IMR-90 (cell line): ENCODE measurements at regions not wholly inside any gene's neighbourhood (a gene's known extent, or its start where the extent isn't known, plus 50 kb on each side); places are given as distances from the start of the nearest gene placed in this dataset.

Experiments
- BHLHE40 ChIP-seq: fragments of 150-350 bp; IDR thresholded peaks from 2 replicates; pipeline ENCODE4 v1.6.1; 2016; ENCODE audit warnings: mild to moderate bottlenecking, low read depth, low read length
- CEBPB ChIP-seq: IDR thresholded peaks from 2 replicates; pipeline ENCODE4 v1.6.1; 2012; ENCODE audit warnings: low read depth, low read length, improper control_type of control experiment
- ELK1 ChIP-seq: fragments of 150-350 bp; IDR thresholded peaks from 2 replicates; pipeline ENCODE4 v1.6.1; 2016; ENCODE audit warnings: low read depth, mild to moderate bottlenecking, low read length, moderate library complexity, borderline replicate concordance
- FOS ChIP-seq: fragments of 150-350 bp; IDR thresholded peaks from 2 replicates; pipeline ENCODE4 v1.6.1; 2016; ENCODE audit warnings: low read depth, low read length
- MAFK ChIP-seq: IDR thresholded peaks from 2 replicates; pipeline ENCODE4 v1.6.1; 2012; ENCODE audit warnings: low read depth, low read length, improper control_type of control experiment
- MAZ ChIP-seq: IDR thresholded peaks from 2 replicates; pipeline ENCODE4 v1.6.1; 2012; ENCODE audit warnings: low read depth, mild to moderate bottlenecking, low read length, improper control_type of control experiment, moderate library complexity, borderline replicate concordance
- MXI1 ChIP-seq: IDR thresholded peaks from 2 replicates; pipeline ENCODE4 v1.6.1; 2012; ENCODE audit warnings: low read depth, mild to moderate bottlenecking, low read length, moderate library complexity, borderline replicate concordance
- POLR2A ChIP-seq: IDR thresholded peaks from 2 replicates; pipeline ENCODE4 v1.6.1; 2012; ENCODE audit warnings: mild to moderate bottlenecking, low read depth, low read length
- RAD21 ChIP-seq: IDR thresholded peaks from 2 replicates; pipeline ENCODE4 v1.6.1; 2012; ENCODE audit warnings: low read length, improper control_type of control experiment
- RCOR1 ChIP-seq: IDR thresholded peaks from 2 replicates; pipeline ENCODE4 v1.6.1; 2012; ENCODE audit warnings: mild to moderate bottlenecking, low read length, improper control_type of control experiment; ENCODE audit not compliant: insufficient replicate concordance
- RFX5 ChIP-seq: IDR thresholded peaks from 2 replicates; pipeline ENCODE4 v1.8.0; 2012; ENCODE audit warnings: low read depth, mild to moderate bottlenecking, low read length, moderate library complexity
- SMC3 ChIP-seq: fragments of 150-350 bp; IDR thresholded peaks from 2 replicates; pipeline ENCODE4 v1.6.1; 2016; ENCODE audit warnings: low read depth, mild to moderate bottlenecking, antibody characterized with exemption, low read length, moderate library complexity
- TF ChIP-seq, protein P1 (sequence below): conservative IDR thresholded peaks from 2 replicates; pipeline ENCODE4 v1.5.1; 2012; ENCODE audit warnings: mild to moderate bottlenecking, low read depth, low read length, improper control_type of control experiment
- TF ChIP-seq, protein P2 (sequence below): fragments of 150-350 bp; IDR thresholded peaks from 2 replicates; pipeline ENCODE4 v1.6.1; 2017; ENCODE audit warnings: mild to moderate bottlenecking, antibody characterized with exemption, low read length, low read depth

DNA sequence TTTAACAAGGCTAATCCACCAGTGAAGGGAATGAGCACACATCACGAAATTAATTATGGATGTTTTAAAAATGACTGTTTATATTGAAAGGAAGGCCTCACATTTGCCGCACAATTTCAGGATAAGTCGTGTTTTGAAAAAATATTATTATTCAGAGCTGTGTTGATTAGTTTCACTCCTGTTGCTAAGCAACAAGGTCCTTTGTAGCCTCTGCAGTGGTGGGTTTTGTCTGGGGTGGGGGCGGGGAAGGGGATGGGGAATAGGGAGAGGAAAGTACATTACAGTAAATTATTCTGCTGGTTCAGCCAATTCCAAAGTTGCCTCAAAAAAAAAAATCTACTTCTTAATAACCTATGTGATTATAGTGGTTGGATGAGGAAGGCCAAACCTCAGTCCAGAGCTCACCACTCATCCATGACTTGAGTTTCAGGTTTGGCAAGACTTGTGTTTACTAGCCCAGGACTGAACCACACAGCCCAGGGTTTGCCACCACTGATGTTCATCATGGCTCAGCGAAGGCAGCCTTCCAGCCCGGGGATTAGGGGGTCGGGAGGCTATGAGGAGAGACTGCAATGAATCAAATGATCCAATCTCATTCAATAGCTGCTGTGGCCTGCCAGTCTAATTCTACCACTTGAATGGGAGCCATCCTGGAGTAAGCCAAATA is 162.5 kb upstream of the ATP6AP2 start:
- no peak for TF ChIP-seq RFX5
- TF ChIP-seq, protein P1, sequence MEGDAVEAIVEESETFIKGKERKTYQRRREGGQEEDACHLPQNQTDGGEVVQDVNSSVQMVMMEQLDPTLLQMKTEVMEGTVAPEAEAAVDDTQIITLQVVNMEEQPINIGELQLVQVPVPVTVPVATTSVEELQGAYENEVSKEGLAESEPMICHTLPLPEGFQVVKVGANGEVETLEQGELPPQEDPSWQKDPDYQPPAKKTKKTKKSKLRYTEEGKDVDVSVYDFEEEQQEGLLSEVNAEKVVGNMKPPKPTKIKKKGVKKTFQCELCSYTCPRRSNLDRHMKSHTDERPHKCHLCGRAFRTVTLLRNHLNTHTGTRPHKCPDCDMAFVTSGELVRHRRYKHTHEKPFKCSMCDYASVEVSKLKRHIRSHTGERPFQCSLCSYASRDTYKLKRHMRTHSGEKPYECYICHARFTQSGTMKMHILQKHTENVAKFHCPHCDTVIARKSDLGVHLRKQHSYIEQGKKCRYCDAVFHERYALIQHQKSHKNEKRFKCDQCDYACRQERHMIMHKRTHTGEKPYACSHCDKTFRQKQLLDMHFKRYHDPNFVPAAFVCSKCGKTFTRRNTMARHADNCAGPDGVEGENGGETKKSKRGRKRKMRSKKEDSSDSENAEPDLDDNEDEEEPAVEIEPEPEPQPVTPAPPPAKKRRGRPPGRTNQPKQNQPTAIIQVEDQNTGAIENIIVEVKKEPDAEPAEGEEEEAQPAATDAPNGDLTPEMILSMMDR: no peak
- no peak for TF ChIP-seq CEBPB
- no peak for TF ChIP-seq POLR2A
- TF ChIP-seq RAD21: no peak
- TF ChIP-seq, protein P2, sequence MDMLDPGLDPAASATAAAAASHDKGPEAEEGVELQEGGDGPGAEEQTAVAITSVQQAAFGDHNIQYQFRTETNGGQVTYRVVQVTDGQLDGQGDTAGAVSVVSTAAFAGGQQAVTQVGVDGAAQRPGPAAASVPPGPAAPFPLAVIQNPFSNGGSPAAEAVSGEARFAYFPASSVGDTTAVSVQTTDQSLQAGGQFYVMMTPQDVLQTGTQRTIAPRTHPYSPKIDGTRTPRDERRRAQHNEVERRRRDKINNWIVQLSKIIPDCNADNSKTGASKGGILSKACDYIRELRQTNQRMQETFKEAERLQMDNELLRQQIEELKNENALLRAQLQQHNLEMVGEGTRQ: no peak
- TF ChIP-seq MXI1: no peak
- no peak for TF ChIP-seq SMC3
- TF ChIP-seq MAFK: no peak
- no peak for TF ChIP-seq MAZ
- TF ChIP-seq RCOR1: no peak
- TF ChIP-seq BHLHE40: no peak
- TF ChIP-seq FOS: no peak
- TF ChIP-seq ELK1: no peak
